ENCODE measurements at regions not wholly inside any gene's neighbourhood (a gene's known extent, or its start where the extent isn't known, plus 50 kb on each side); places are given as distances from the start of the nearest gene placed in this dataset.

GRCh38 chr5:120258123-120258522 is 206.0 kb upstream of the PRR16 start:
- H3K9me1 ChIP-seq (ENCODE audit: control insufficient read depth, extremely low read depth, insufficient read depth, low read length) = no peaks in the 10 kb centered on the region
- no peak overlapping the region for H3K4me2 ChIP-seq (ENCODE audit: control insufficient read depth, extremely low read depth, insufficient read depth, low read depth, low read length)
- no peak overlapping the region for H3K9ac ChIP-seq (ENCODE audit: control insufficient read depth, extremely low read depth, insufficient read depth, low read length)
- no peak overlapping the region for H2AFZ ChIP-seq (ENCODE audit: control insufficient read depth, low read length)
- DNase-seq (ENCODE audit: low read depth, low spot score) (no peak), FAIRE-seq (no peak)
- TF ChIP-seq EZH2 (IDR thresholded peaks at IDR 0.05; ENCODE audit: low read length) = no peak
- no peak for TF ChIP-seq CTCF (optimal IDR thresholded peaks at IDR 0.05 in 1 of 3, IDR thresholded peaks at IDR 0.05 in 1 of 3, conservative IDR thresholded peaks at IDR 0.05 in 1 of 3; ENCODE audit: extremely low read depth in 1 of 3, insufficient read depth in 2 of 3, low read length in 3 of 3)
- no peaks in the 10 kb centered on the region for H3K27me3 ChIP-seq (ENCODE audit: control insufficient read depth, extremely low read depth, insufficient read depth, low read length)
- no peaks in the 10 kb centered on the region for H3K9me3 ChIP-seq (ENCODE audit: control insufficient read depth, low read depth, low read length)
- H3K4me1 ChIP-seq (ENCODE audit: control insufficient read depth, extremely low read depth, insufficient read depth, low read length) = no peaks in the 10 kb centered on the region
- no peaks in the 10 kb centered on the region for H3K79me2 ChIP-seq (ENCODE audit: control insufficient read depth, insufficient read depth, low read length)
- dilution Hi-C loops (cut with MboI; ENCODE audit: extremely low pct_ligation_motif_present, low sequenced_read_pairs) = no loop called here
- H3K36me3 ChIP-seq (ENCODE audit: control insufficient read depth in 2 of 2, extremely low read depth in 1 of 2, insufficient read depth in 2 of 2, low read length in 2 of 2) = no peaks in the 10 kb centered on the region
- no peaks in the 10 kb centered on the region for H4K20me1 ChIP-seq (ENCODE audit: control insufficient read depth, extremely low read depth, insufficient read depth, low read length)
- H3K4me3 ChIP-seq (ENCODE audit: control insufficient read depth in 2 of 3, extremely low read depth in 1 of 3, insufficient read depth in 2 of 3, low read depth in 1 of 3, low read length in 3 of 3) = no peak overlapping the region
- H3K27ac ChIP-seq (ENCODE audit: control insufficient read depth, insufficient read depth, low read length) = no peak overlapping the region

- H4K20me1 ChIP-seq (ENCODE audit: control insufficient read depth, extremely low read depth, insufficient read depth, low read length) = no peaks in the 10 kb centered on the region
- dilution Hi-C loops (cut with MboI; ENCODE audit: extremely low pct_ligation_motif_present, low sequenced_read_pairs) = no loop called here
- H3K27me3 ChIP-seq (ENCODE audit: control insufficient read depth, extremely low read depth, insufficient read depth, low read length) = no peaks in the 10 kb centered on the region
- no peak for DNase-seq (ENCODE audit: low read depth, low spot score)
- H3K9me1 ChIP-seq (ENCODE audit: control insufficient read depth, extremely low read depth, insufficient read depth, low read length) = no peaks in the 10 kb centered on the region
- FAIRE-seq = no peak
- H3K79me2 ChIP-seq (ENCODE audit: control insufficient read depth, insufficient read depth, low read length) = no peaks in the 10 kb centered on the region
- no peak for TF ChIP-seq CTCF (optimal IDR thresholded peaks at IDR 0.05 in 1 of 3, IDR thresholded peaks at IDR 0.05 in 1 of 3, conservative IDR thresholded peaks at IDR 0.05 in 1 of 3; ENCODE audit: extremely low read depth in 1 of 3, insufficient read depth in 2 of 3, low read length in 3 of 3)
- no peak for TF ChIP-seq EZH2 (IDR thresholded peaks at IDR 0.05; ENCODE audit: low read length)
- H3K9ac ChIP-seq (ENCODE audit: control insufficient read depth, extremely low read depth, insufficient read depth, low read length) = no peak overlapping the region
- no peak overlapping the region for H3K4me2 ChIP-seq (ENCODE audit: control insufficient read depth, extremely low read depth, insufficient read depth, low read depth, low read length)
- no peak overlapping the region for H3K4me3 ChIP-seq (ENCODE audit: control insufficient read depth in 2 of 3, extremely low read depth in 1 of 3, insufficient read depth in 2 of 3, low read depth in 1 of 3, low read length in 3 of 3)
- no peaks in the 10 kb centered on the region for H3K36me3 ChIP-seq (ENCODE audit: control insufficient read depth in 2 of 2, extremely low read depth in 1 of 2, insufficient read depth in 2 of 2, low read length in 2 of 2)
- H3K4me1 ChIP-seq (ENCODE audit: control insufficient read depth, extremely low read depth, insufficient read depth, low read length) = no peaks in the 10 kb centered on the region
- no peaks in the 10 kb centered on the region for H3K9me3 ChIP-seq (ENCODE audit: control insufficient read depth, low read depth, low read length)
- H2AFZ ChIP-seq (ENCODE audit: control insufficient read depth, low read length) = no peak overlapping the region
- no peak overlapping the region for H3K27ac ChIP-seq (ENCODE audit: control insufficient read depth, insufficient read depth, low read length)
Measured at GRCh38 chr5:120260651-120261050, 203.4 kb upstream of the PRR16 start.
